ENCODE measurements at regions not wholly inside any gene's neighbourhood (a gene's known extent, or its start where the extent isn't known, plus 50 kb on each side); places are given as distances from the start of the nearest gene placed in this dataset.

DNA sequence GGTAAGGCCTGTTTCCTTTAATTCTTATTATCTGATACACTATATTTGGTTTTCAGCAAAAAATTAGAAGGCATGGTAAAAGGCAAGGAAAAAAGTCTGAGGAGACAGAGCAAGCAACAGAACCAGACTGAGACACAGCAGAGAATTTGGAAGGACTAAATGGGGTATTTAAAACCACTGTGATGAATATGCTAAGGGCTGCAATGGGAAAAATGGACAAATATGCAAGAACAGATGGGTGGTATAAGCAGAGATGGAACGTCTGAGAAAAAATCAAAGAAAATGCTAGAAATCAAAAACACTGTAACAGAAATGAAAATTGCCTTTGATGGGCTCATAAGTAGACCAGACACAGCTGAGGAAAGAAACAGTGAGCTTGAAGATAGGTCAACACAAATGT lies 50.8 kb upstream of the NSMCE3 start:
- no peak for TF ChIP-seq ZNF274 (IDR thresholded peaks at IDR 0.05; ENCODE audit: low read depth, low read length)
- TF ChIP-seq SUZ12 (IDR thresholded peaks at IDR 0.05; ENCODE audit: extremely low read depth, insufficient read depth, insufficient read length) = no peak
- no peak for TF ChIP-seq YY1 (IDR thresholded peaks at IDR 0.05; ENCODE audit: insufficient read depth, insufficient read length)
- Histone ChIP-seq H3K4me3 (ENCODE audit: insufficient read length, low read depth) (no peak overlapping the region), H3K9me3 (ENCODE audit: insufficient read depth, low read length) (no peaks in the 10 kb centered on the region), H3K36me3 (ENCODE audit: insufficient read depth, insufficient read length, low read length) (no peaks in the 10 kb centered on the region), H3K4me1 (ENCODE audit: insufficient read depth, insufficient read length) (peaks cover 2% of the 10 kb centered on the region), H3K9ac (ENCODE audit: insufficient read length, low read depth) (no peak overlapping the region), H3K27me3 (ENCODE audit: insufficient read depth, insufficient read length) (no peaks in the 10 kb centered on the region)
- DNase-seq (ENCODE audit: low read depth, low spot score) = no peak

DNA sequence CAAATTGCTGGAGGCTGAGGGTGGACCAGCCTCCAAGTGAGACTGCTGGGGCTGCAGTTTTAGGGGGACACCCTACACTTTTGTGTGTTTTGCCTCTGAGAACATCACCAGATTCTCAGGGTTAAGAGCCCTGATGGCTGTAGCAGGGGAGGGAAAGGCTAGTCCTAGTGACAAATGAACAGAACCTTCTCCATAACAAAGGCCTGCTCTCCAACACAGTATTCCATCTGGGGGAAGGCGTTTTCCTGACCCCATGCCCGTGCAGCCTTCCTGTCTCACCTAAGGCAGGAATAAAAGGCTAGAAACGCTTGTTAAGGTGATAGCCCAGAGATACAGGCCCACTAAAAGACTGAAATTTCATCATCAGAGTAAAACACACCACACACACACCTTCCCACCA lies 50.2 kb upstream of the NSMCE3 start:
- Histone ChIP-seq H3K9me3 (ENCODE audit: insufficient read depth, low read length) (no peaks in the 10 kb centered on the region), H3K4me1 (ENCODE audit: insufficient read depth, insufficient read length) (peaks cover 2% of the 10 kb centered on the region), H3K36me3 (ENCODE audit: insufficient read depth, insufficient read length, low read length) (no peaks in the 10 kb centered on the region), H3K9ac (ENCODE audit: insufficient read length, low read depth) (no peak overlapping the region), H3K4me3 (ENCODE audit: insufficient read length, low read depth) (no peak overlapping the region), H3K27me3 (ENCODE audit: insufficient read depth, insufficient read length) (no peaks in the 10 kb centered on the region)
- TF ChIP-seq SUZ12 (IDR thresholded peaks at IDR 0.05; ENCODE audit: extremely low read depth, insufficient read depth, insufficient read length) = no peak
- TF ChIP-seq ZNF274 (IDR thresholded peaks at IDR 0.05; ENCODE audit: low read depth, low read length) = no peak
- no peak for TF ChIP-seq YY1 (IDR thresholded peaks at IDR 0.05; ENCODE audit: insufficient read depth, insufficient read length)
- peak; percentile 36 for DNase-seq (ENCODE audit: low read depth, low spot score)

All from NT2/D1 (cell line).